ENCODE measurements at regions not wholly inside any gene's neighbourhood (a gene's known extent, or its start where the extent isn't known, plus 50 kb on each side); places are given as distances from the start of the nearest gene placed in this dataset.

GRCh38 chr9:129500161-129500862 lies 120.6 kb downstream of the C9orf50 start:
- no peak overlapping the region for H3K9ac ChIP-seq (ENCODE audit: low read length)
- TF ChIP-seq EZH2phosphoT487 (IDR thresholded peaks at IDR 0.05; ENCODE audit: low read depth): no peak
- TF ChIP-seq CTCF (IDR thresholded peaks at IDR 0.05; ENCODE audit: low read depth, low read length): no peak
- H4K20me1 ChIP-seq (ENCODE audit: insufficient read depth, low read length): no peaks in the 10 kb centered on the region
- no peak overlapping the region for H3K27ac ChIP-seq (ENCODE audit: low read length)
- H3K27me3 ChIP-seq (ENCODE audit: low read depth, low read length): no peaks in the 10 kb centered on the region
- no peak overlapping the region for H3K4me3 ChIP-seq (ENCODE audit: low read length)
- H3K36me3 ChIP-seq (replicated peaks; ENCODE audit: low read depth, low read length): no peaks in the 10 kb centered on the region
- H2AFZ ChIP-seq (ENCODE audit: low read depth, low read length): no peak overlapping the region
- H3K9me3 ChIP-seq (ENCODE audit: insufficient read depth, low read length): no peaks in the 10 kb centered on the region
- H3K4me2 ChIP-seq (ENCODE audit: low read length): no peak overlapping the region
- peaks cover 16% of the 10 kb centered on the region for H3K4me1 ChIP-seq (ENCODE audit: low read length)
- H3K79me2 ChIP-seq (ENCODE audit: low read length): no peaks in the 10 kb centered on the region

- TF ChIP-seq CTCF (IDR thresholded peaks at IDR 0.05; ENCODE audit: low read depth, low read length) (no peak), EZH2phosphoT487 (IDR thresholded peaks at IDR 0.05; ENCODE audit: low read depth) (no peak)
- Histone ChIP-seq H3K27ac (ENCODE audit: low read length) (no peak overlapping the region), H3K4me3 (ENCODE audit: low read length) (no peak overlapping the region), H3K9me3 (ENCODE audit: insufficient read depth, low read length) (no peaks in the 10 kb centered on the region), H3K4me2 (ENCODE audit: low read length) (no peak overlapping the region), H4K20me1 (ENCODE audit: insufficient read depth, low read length) (no peaks in the 10 kb centered on the region), H3K9ac (ENCODE audit: low read length) (no peak overlapping the region), H3K79me2 (ENCODE audit: low read length) (no peaks in the 10 kb centered on the region), H2AFZ (ENCODE audit: low read depth, low read length) (no peak overlapping the region), H3K4me1 (ENCODE audit: low read length) (peaks cover 15% of the 10 kb centered on the region), H3K27me3 (ENCODE audit: low read depth, low read length) (no peaks in the 10 kb centered on the region), H3K36me3 (replicated peaks; ENCODE audit: low read depth, low read length) (no peaks in the 10 kb centered on the region)
Observed at GRCh38 chr9:129498451-129499384, 122.2 kb downstream of the C9orf50 start.

- H3K9me3 ChIP-seq (ENCODE audit: insufficient read depth, low read length): no peaks in the 10 kb centered on the region
- H3K27ac ChIP-seq (ENCODE audit: low read length): no peak overlapping the region
- no peak overlapping the region for H3K9ac ChIP-seq (ENCODE audit: low read length)
- H2AFZ ChIP-seq (ENCODE audit: low read depth, low read length): no peak overlapping the region
- H3K4me3 ChIP-seq (ENCODE audit: low read length): no peak overlapping the region
- H3K36me3 ChIP-seq (replicated peaks; ENCODE audit: low read depth, low read length): no peaks in the 10 kb centered on the region
- H3K4me1 ChIP-seq (ENCODE audit: low read length): peaks cover 7% of the 10 kb centered on the region
- no peak for TF ChIP-seq CTCF (IDR thresholded peaks at IDR 0.05; ENCODE audit: low read depth, low read length)
- no peak for TF ChIP-seq EZH2phosphoT487 (IDR thresholded peaks at IDR 0.05; ENCODE audit: low read depth)
- no peak overlapping the region for H3K4me2 ChIP-seq (ENCODE audit: low read length)
- H4K20me1 ChIP-seq (ENCODE audit: insufficient read depth, low read length): no peaks in the 10 kb centered on the region
- H3K27me3 ChIP-seq (ENCODE audit: low read depth, low read length): no peaks in the 10 kb centered on the region
- no peaks in the 10 kb centered on the region for H3K79me2 ChIP-seq (ENCODE audit: low read length)
Observed at GRCh38 chr9:129497813-129498450, 123.0 kb downstream of the C9orf50 start.
